ENCODE measurements at regions not wholly inside any gene's neighbourhood (a gene's known extent, or its start where the extent isn't known, plus 50 kb on each side); places are given as distances from the start of the nearest gene placed in this dataset.

GRCh38 chr22:19574247-19574646, 50.0 kb upstream of the CLDN5 start:
- no peak for DNase-seq (ENCODE audit: low read depth)
- TF ChIP-seq, protein P1, sequence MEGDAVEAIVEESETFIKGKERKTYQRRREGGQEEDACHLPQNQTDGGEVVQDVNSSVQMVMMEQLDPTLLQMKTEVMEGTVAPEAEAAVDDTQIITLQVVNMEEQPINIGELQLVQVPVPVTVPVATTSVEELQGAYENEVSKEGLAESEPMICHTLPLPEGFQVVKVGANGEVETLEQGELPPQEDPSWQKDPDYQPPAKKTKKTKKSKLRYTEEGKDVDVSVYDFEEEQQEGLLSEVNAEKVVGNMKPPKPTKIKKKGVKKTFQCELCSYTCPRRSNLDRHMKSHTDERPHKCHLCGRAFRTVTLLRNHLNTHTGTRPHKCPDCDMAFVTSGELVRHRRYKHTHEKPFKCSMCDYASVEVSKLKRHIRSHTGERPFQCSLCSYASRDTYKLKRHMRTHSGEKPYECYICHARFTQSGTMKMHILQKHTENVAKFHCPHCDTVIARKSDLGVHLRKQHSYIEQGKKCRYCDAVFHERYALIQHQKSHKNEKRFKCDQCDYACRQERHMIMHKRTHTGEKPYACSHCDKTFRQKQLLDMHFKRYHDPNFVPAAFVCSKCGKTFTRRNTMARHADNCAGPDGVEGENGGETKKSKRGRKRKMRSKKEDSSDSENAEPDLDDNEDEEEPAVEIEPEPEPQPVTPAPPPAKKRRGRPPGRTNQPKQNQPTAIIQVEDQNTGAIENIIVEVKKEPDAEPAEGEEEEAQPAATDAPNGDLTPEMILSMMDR (IDR thresholded peaks at IDR 0.05; ENCODE audit: low read depth, low read length, missing control alignments), result no peak
- in situ Hi-C loops (cut with HindIII; ENCODE audit: low sequenced_read_pairs), result no loop called here
- H3K4me3 ChIP-seq (ENCODE audit: low read depth, low read length), result no peak overlapping the region

GRCh38 chr22:19576460-19577421, 52.5 kb upstream of the CLDN5 start:
- DNase-seq (ENCODE audit: low read depth), result no peak
- TF ChIP-seq, protein P1 (IDR thresholded peaks at IDR 0.05; ENCODE audit: low read depth, low read length, missing control alignments), result no peak
- no peak overlapping the region for H3K4me3 ChIP-seq (ENCODE audit: low read depth, low read length)
- in situ Hi-C loops (cut with HindIII; ENCODE audit: low sequenced_read_pairs), result no loop called here

- no peak overlapping the region for H3K4me3 ChIP-seq (ENCODE audit: low read depth, low read length)
- TF ChIP-seq, protein P1 (IDR thresholded peaks at IDR 0.05; ENCODE audit: low read depth, low read length, missing control alignments), result no peak
- in situ Hi-C loops (cut with HindIII; ENCODE audit: low sequenced_read_pairs), result no loop called here
These were observed 53.3 kb upstream of the CLDN5 start for GRCh38 chr22:19577422-19577966.

GRCh38 chr22:19578180-19579004, 54.2 kb upstream of the CLDN5 start:
- DNase-seq (ENCODE audit: low read depth), result no peak
- in situ Hi-C loops (cut with HindIII; ENCODE audit: low sequenced_read_pairs), result no loop called here
- TF ChIP-seq, protein P1 (IDR thresholded peaks at IDR 0.05; ENCODE audit: low read depth, low read length, missing control alignments), result no peak
- no peak overlapping the region for H3K4me3 ChIP-seq (ENCODE audit: low read depth, low read length)

More at GRCh38 chr22:19577422-19577966, 53.3 kb upstream of the CLDN5 start:
- DNase-seq (ENCODE audit: low read depth), result no peak

GRCh38 chr22:19579115-19579811, 55.1 kb upstream of the CLDN5 start:
- in situ Hi-C loops (cut with HindIII; ENCODE audit: low sequenced_read_pairs), result no loop called here
- no peak overlapping the region for H3K4me3 ChIP-seq (ENCODE audit: low read depth, low read length)
- no peak for DNase-seq (ENCODE audit: low read depth)
- TF ChIP-seq, protein P1 (IDR thresholded peaks at IDR 0.05; ENCODE audit: low read depth, low read length, missing control alignments), result no peak

GRCh38 chr22:19579880-19580279, 55.7 kb upstream of the CLDN5 start:
- in situ Hi-C loops (cut with HindIII; ENCODE audit: low sequenced_read_pairs), result no loop called here
- no peak for DNase-seq (ENCODE audit: low read depth)

More at GRCh38 chr22:19579880-19580279, 55.7 kb upstream of the CLDN5 start:
- TF ChIP-seq, protein P1 (IDR thresholded peaks at IDR 0.05; ENCODE audit: low read depth, low read length, missing control alignments), result no peak
- H3K4me3 ChIP-seq (ENCODE audit: low read depth, low read length), result no peak overlapping the region
